GM23338 (cell line): ENCODE measurements at regions not wholly inside any gene's neighbourhood (a gene's known extent, or its start where the extent isn't known, plus 50 kb on each side); places are given as distances from the start of the nearest gene placed in this dataset.
A peak's percentile ranks its signal among the peaks of the same experiment; 100 is the strongest.

ENCODE experiments used
- EZH2 ChIP-seq: fragments of 200-600 bp; sonication (generic); IDR thresholded peaks from one replicate; pipeline ENCODE4 v1.8.0; 2017; ENCODE audit warnings: antibody characterized with exemption, mild to moderate bottlenecking, low read depth; ENCODE audit not compliant: unreplicated experiment
- EZH2phosphoT487 ChIP-seq: fragments of 200-600 bp; sonication (generic); IDR thresholded peaks from one replicate; pipeline ENCODE4 v1.8.1; 2018; ENCODE audit warnings: antibody characterized with exemption; ENCODE audit not compliant: unreplicated experiment
- TF ChIP-seq, protein P1 (sequence below), 2 experiments: fragments of 200-600 bp in 1 of 2; sonication (generic) in 1 of 2; conservative IDR thresholded peaks; 2 replicates each; pipeline versions ENCODE4 v1.5.1 to v1.6.1; 2016 to 2017; ENCODE audit warnings: antibody characterized with exemption in 2 of 2, low read depth in 2 of 2, mild to moderate bottlenecking in 2 of 2, moderate library complexity in 1 of 2

- TF ChIP-seq, protein P1, sequence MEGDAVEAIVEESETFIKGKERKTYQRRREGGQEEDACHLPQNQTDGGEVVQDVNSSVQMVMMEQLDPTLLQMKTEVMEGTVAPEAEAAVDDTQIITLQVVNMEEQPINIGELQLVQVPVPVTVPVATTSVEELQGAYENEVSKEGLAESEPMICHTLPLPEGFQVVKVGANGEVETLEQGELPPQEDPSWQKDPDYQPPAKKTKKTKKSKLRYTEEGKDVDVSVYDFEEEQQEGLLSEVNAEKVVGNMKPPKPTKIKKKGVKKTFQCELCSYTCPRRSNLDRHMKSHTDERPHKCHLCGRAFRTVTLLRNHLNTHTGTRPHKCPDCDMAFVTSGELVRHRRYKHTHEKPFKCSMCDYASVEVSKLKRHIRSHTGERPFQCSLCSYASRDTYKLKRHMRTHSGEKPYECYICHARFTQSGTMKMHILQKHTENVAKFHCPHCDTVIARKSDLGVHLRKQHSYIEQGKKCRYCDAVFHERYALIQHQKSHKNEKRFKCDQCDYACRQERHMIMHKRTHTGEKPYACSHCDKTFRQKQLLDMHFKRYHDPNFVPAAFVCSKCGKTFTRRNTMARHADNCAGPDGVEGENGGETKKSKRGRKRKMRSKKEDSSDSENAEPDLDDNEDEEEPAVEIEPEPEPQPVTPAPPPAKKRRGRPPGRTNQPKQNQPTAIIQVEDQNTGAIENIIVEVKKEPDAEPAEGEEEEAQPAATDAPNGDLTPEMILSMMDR (conservative IDR thresholded peaks at IDR 0.05; ENCODE audit: low read depth in 2 of 2) = peak; percentile 41 to 76
- TF ChIP-seq EZH2phosphoT487 (no peak), EZH2 (no peak)
Measured at GRCh38 chr6:166712286-166713228, 85.5 kb upstream of the RPS6KA2 start.
